Ishikawa (cell line): ENCODE measurements at regions not wholly inside any gene's neighbourhood (a gene's known extent, or its start where the extent isn't known, plus 50 kb on each side); places are given as distances from the start of the nearest gene placed in this dataset.

Experiments used
- CEBPB ChIP-seq: IDR thresholded peaks from 2 replicates; pipeline ENCODE4 v1.6.1; 2012
- CREB1 ChIP-seq: IDR thresholded peaks from 2 replicates; pipeline ENCODE4 v1.6.1; 2012; ENCODE audit warnings: low read depth
- EGR1 ChIP-seq: IDR thresholded peaks from 2 replicates; pipeline ENCODE4 v1.6.1; 2012
- EP300 ChIP-seq: IDR thresholded peaks from 2 replicates; pipeline ENCODE4 v1.6.1; 2012; ENCODE audit warnings: borderline replicate concordance
- FOXM1 ChIP-seq: IDR thresholded peaks from 2 replicates; pipeline ENCODE4 v1.6.1; 2012; ENCODE audit warnings: low read depth, borderline replicate concordance
- NFIC ChIP-seq: IDR thresholded peaks from 2 replicates; pipeline ENCODE4 v1.6.1; 2012
- RAD21 ChIP-seq: IDR thresholded peaks from 2 replicates; pipeline ENCODE4 v1.6.1; 2012; ENCODE audit warnings: low read depth
- TAF1 ChIP-seq: IDR thresholded peaks from 2 replicates; pipeline ENCODE4 v1.6.1; 2012; ENCODE audit warnings: low read depth, mild to moderate bottlenecking
- TCF12 ChIP-seq: IDR thresholded peaks from 2 replicates; pipeline ENCODE4 v1.6.1; 2012; ENCODE audit warnings: low read depth
- TEAD4 ChIP-seq: IDR thresholded peaks from 2 replicates; pipeline ENCODE4 v1.6.1; 2012
- YY1 ChIP-seq: IDR thresholded peaks from 2 replicates; pipeline ENCODE4 v1.6.1; 2012; ENCODE audit warnings: low read depth
- ZBTB7A ChIP-seq: IDR thresholded peaks from 2 replicates; pipeline ENCODE4 v1.6.1; 2012; ENCODE audit warnings: low read depth
- TF ChIP-seq, protein P1 (sequence below): IDR thresholded peaks from 2 replicates; pipeline ENCODE4 v1.6.1; 2012
- TF ChIP-seq, protein P2 (sequence below): IDR thresholded peaks from 2 replicates; pipeline ENCODE4 v1.6.1; 2012
- TF ChIP-seq, protein P3 (sequence below): IDR thresholded peaks from 2 replicates; pipeline ENCODE4 v1.6.1; 2012; ENCODE audit warnings: low read depth, mild to moderate bottlenecking

DNA sequence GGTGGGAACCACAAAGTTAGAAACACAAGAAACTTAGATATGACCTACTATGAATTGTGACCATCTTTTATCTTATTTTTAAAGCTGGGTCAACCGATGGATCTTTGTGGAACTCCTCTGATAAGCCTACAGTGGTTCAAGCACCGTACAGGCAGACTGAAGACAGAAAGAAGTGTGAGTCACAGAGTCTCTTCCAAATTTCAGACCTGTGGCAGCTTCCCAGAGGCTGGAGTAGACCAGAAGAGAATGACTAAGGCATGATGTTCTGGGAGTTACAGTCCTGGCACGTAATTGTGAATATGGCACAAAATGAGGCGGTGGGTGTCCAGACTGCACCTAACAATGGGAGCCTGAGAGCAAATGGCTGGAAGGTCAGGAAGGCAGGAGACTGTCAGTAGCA is 70.0 kb downstream of the LMO4 start:
- TF ChIP-seq TCF12 = no peak
- no peak for TF ChIP-seq FOXM1
- no peak for TF ChIP-seq EGR1
- TF ChIP-seq, protein P1, sequence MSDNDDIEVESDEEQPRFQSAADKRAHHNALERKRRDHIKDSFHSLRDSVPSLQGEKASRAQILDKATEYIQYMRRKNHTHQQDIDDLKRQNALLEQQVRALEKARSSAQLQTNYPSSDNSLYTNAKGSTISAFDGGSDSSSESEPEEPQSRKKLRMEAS = no peak
- TF ChIP-seq, protein P2, sequence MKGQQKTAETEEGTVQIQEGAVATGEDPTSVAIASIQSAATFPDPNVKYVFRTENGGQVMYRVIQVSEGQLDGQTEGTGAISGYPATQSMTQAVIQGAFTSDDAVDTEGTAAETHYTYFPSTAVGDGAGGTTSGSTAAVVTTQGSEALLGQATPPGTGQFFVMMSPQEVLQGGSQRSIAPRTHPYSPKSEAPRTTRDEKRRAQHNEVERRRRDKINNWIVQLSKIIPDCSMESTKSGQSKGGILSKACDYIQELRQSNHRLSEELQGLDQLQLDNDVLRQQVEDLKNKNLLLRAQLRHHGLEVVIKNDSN = no peak
- TF ChIP-seq TEAD4 = no peak
- no peak for TF ChIP-seq YY1
- no peak for TF ChIP-seq RAD21

DNA sequence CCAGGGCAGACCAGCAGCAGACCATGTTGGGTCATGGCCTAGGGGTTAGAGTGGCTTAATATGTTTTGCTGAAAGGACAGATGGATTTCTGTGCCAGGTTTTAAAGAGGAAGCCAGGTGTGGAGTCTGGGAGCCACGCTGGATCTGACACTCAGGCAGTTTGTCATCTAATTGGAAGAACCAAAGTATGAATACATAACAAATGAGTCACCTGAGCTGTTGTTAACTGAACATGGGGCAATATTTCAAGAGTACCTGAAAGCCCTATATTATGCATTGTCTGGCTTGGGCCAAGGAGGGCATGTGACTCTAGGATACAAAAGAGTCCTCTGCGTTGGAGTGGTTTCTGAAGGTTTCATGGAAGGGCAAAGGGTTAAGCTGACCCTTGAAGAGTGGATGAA is 70.6 kb downstream of the LMO4 start:
- TF ChIP-seq CREB1 (no peak), YY1 (no peak), CEBPB (no peak), RAD21 (no peak)
- TF ChIP-seq, protein P2 = no peak
- TF ChIP-seq, protein P3, sequence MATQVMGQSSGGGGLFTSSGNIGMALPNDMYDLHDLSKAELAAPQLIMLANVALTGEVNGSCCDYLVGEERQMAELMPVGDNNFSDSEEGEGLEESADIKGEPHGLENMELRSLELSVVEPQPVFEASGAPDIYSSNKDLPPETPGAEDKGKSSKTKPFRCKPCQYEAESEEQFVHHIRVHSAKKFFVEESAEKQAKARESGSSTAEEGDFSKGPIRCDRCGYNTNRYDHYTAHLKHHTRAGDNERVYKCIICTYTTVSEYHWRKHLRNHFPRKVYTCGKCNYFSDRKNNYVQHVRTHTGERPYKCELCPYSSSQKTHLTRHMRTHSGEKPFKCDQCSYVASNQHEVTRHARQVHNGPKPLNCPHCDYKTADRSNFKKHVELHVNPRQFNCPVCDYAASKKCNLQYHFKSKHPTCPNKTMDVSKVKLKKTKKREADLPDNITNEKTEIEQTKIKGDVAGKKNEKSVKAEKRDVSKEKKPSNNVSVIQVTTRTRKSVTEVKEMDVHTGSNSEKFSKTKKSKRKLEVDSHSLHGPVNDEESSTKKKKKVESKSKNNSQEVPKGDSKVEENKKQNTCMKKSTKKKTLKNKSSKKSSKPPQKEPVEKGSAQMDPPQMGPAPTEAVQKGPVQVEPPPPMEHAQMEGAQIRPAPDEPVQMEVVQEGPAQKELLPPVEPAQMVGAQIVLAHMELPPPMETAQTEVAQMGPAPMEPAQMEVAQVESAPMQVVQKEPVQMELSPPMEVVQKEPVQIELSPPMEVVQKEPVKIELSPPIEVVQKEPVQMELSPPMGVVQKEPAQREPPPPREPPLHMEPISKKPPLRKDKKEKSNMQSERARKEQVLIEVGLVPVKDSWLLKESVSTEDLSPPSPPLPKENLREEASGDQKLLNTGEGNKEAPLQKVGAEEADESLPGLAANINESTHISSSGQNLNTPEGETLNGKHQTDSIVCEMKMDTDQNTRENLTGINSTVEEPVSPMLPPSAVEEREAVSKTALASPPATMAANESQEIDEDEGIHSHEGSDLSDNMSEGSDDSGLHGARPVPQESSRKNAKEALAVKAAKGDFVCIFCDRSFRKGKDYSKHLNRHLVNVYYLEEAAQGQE = no peak

DNA sequence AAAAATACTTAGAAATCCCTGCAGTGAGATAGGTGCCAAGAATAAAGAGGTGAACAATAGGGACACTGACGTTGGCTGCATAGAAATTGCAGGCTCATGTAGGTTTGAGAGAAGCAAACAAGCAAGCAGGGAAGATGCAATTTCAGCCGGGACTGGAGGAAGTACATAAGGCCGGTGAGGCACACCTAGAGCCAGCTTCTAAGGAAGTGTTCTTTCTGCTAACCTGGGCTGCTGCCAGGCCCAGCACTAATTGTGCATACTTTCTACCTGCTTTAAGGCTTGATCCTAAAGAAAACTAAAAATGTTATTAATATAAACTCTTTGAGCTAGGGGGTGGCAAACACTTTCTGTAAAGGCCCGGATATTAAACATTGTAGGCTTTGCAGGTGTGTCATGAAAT is 71.0 kb downstream of the LMO4 start:
- TF ChIP-seq TCF12 (no peak), FOXM1 (no peak), NFIC (no peak), RAD21 (no peak), CEBPB (no peak), ZBTB7A (no peak), TEAD4 (no peak), CREB1 (no peak), TAF1 (no peak), EP300 (no peak), EGR1 (no peak), YY1 (no peak)
- TF ChIP-seq, protein P1 = no peak
- TF ChIP-seq, protein P2 = no peak
- TF ChIP-seq, protein P3 = no peak

DNA sequence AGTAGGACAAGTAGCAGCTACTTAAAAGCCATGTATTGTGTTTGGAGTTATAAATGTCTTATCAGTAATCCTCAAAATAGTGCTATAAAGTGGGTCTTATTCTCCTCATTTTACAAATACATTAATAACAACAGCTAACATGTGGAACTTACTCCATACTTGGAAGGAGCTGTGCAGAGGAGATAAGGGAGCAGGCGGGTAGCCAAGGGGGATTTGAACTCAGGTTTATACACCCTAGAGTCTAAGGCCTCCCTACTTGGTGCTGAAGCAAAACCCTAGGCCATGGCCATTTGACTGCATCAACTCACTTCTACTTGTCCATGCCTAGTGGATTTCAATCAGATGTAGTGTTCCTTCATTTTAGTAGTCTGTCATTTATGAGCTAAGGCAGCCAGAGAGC is 72.1 kb downstream of the LMO4 start:
- TF ChIP-seq, protein P2 = no peak
- TF ChIP-seq EGR1 = no peak
- TF ChIP-seq RAD21 = no peak
- no peak for TF ChIP-seq NFIC

DNA sequence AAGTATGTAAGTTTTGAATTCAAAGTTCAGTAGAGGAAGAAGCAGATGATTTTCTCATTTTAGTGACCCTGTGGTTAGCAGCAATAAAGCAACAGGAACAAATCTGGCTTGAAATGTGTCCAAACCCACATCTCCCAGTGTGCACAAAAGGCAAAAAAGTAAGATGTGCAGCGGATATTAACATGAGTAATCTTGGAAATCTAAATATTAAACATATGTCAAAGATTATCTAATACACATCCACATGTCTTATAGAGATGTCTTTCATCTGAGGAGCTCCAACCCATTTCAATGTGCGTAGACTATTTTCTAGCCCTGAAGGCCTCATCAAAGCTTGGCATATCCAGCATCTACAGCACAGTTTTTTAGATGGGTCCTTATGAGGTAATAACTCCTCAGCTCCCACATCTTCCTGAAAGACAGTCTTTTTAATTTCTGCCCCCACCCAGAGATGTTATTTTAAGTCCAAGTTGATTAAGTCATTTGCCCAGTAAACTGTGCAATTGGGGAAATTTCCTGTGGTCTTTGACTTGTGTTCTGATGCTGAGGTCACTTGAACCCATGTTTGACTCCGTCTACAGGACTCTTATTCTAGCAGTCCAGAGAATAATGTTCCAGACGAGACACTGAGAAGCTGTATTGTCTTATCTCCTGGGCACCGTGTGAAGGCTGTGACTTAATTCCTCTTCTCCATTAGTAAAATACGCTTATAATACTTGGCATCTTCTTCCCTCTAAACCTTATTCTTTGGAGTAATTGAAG is 73.7 kb downstream of the LMO4 start:
- no peak for TF ChIP-seq EGR1
- TF ChIP-seq FOXM1 = no peak
- TF ChIP-seq YY1 = no peak
- TF ChIP-seq, protein P2 = no peak
- no peak for TF ChIP-seq TAF1
- TF ChIP-seq CEBPB = no peak
